ENCODE measurements at regions not wholly inside any gene's neighbourhood (a gene's known extent, or its start where the extent isn't known, plus 50 kb on each side); places are given as distances from the start of the nearest gene placed in this dataset.

- H3K9me3 ChIP-seq (ENCODE audit: control insufficient read depth in 2 of 3, insufficient read depth in 1 of 3, low read length in 3 of 3): no peaks in the 10 kb centered on the region
- no peaks in the 10 kb centered on the region for H3K27me3 ChIP-seq (ENCODE audit: control insufficient read depth, insufficient read depth, low read length)
- no peaks in the 10 kb centered on the region for H3K36me3 ChIP-seq (ENCODE audit: control insufficient read depth in 2 of 3, insufficient read depth in 3 of 3, low read length in 3 of 3)
- no peak overlapping the region for H3K9ac ChIP-seq (ENCODE audit: low read length in 3 of 3)
- no peak overlapping the region for H3K27ac ChIP-seq (ENCODE audit: low read depth in 2 of 2, low read length in 2 of 2)
- no peak for DNase-seq
- no peak for FAIRE-seq
- no peak for TF ChIP-seq CTCF (IDR thresholded peaks at IDR 0.05; ENCODE audit: borderline replicate concordance, extremely low read depth, insufficient read depth)
- H3K4me1 ChIP-seq (ENCODE audit: control insufficient read depth in 2 of 3, insufficient read depth in 2 of 3, low read depth in 1 of 3, low read length in 3 of 3): no peaks in the 10 kb centered on the region
- H3K4me3 ChIP-seq (ENCODE audit: low read length in 3 of 3): no peak overlapping the region
- intact Hi-C loops (cut with DNase I): no loop called here
Observed at GRCh38 chr22:26846076-26846475, 188.7 kb downstream of the MIAT start.

DNA sequence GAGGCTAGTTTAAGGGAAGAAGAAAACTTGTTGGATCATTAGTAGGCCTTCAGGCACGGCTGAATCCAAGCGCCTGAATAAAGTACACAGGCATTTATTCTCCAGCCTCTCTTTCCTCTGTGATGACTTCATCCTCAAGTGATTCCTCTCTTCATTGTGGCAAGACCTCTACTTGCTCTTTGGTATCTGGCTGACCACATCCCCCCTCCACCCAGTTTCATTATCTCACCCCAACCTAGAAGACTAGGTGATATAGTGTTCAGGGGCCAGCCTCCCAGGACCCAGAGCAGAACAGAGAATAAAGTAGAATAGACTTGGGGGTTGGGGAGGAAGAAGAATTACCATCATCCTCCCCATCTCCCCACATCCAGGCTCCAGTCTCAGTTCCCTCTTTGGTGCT lies 189.3 kb downstream of the MIAT start:
- Histone ChIP-seq H3K4me1 (ENCODE audit: control insufficient read depth in 2 of 3, insufficient read depth in 2 of 3, low read depth in 1 of 3, low read length in 3 of 3) (no peaks in the 10 kb centered on the region), H3K9me3 (ENCODE audit: control insufficient read depth in 2 of 3, insufficient read depth in 1 of 3, low read length in 3 of 3) (no peaks in the 10 kb centered on the region), H3K36me3 (ENCODE audit: control insufficient read depth in 2 of 3, insufficient read depth in 3 of 3, low read length in 3 of 3) (no peaks in the 10 kb centered on the region), H3K27me3 (ENCODE audit: control insufficient read depth, insufficient read depth, low read length) (no peaks in the 10 kb centered on the region), H3K9ac (ENCODE audit: low read length in 3 of 3) (no peak overlapping the region), H3K27ac (ENCODE audit: low read depth in 2 of 2, low read length in 2 of 2) (no peak overlapping the region), H3K4me3 (ENCODE audit: low read length in 3 of 3) (no peak overlapping the region)
- TF ChIP-seq CTCF (IDR thresholded peaks at IDR 0.05; ENCODE audit: borderline replicate concordance, extremely low read depth, insufficient read depth): no peak
- FAIRE-seq (no peak), DNase-seq (no peak)
- intact Hi-C loops (cut with DNase I): no loop called here

- Histone ChIP-seq H3K27me3 (ENCODE audit: control insufficient read depth, insufficient read depth, low read length) (no peaks in the 10 kb centered on the region), H3K4me3 (ENCODE audit: low read length in 3 of 3) (no peak overlapping the region), H3K4me1 (ENCODE audit: control insufficient read depth in 2 of 3, insufficient read depth in 2 of 3, low read depth in 1 of 3, low read length in 3 of 3) (no peaks in the 10 kb centered on the region), H3K27ac (ENCODE audit: low read depth in 2 of 2, low read length in 2 of 2) (no peak overlapping the region), H3K36me3 (ENCODE audit: control insufficient read depth in 2 of 3, insufficient read depth in 3 of 3, low read length in 3 of 3) (no peaks in the 10 kb centered on the region), H3K9ac (ENCODE audit: low read length in 3 of 3) (no peak overlapping the region), H3K9me3 (ENCODE audit: control insufficient read depth in 2 of 3, insufficient read depth in 1 of 3, low read length in 3 of 3) (no peaks in the 10 kb centered on the region)
- no peak for FAIRE-seq
- intact Hi-C loops (cut with DNase I): no loop called here
- TF ChIP-seq CTCF (IDR thresholded peaks at IDR 0.05; ENCODE audit: borderline replicate concordance, extremely low read depth, insufficient read depth): no peak
- no peak for DNase-seq
Observed at GRCh38 chr22:26847046-26847445, 189.7 kb downstream of the MIAT start.

DNA sequence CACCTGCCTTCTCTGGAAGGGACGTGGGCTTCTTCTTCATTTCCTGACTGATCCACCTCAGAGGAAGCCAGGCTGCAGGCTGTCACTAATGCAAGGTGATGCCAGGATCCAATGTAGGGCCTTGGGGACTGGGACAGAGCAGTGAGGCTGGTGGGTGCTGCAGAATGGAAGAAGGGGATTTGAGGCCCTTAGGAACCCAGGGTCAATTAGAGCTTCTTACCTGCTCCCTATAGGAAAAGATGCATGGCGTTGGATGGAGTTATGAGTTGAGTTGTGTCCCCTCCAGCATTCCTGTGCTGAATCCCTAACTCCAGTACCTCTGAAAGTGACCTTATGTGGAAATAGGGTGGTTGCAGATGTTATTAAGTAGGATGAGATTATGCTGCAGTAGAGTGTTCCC lies 190.4 kb downstream of the MIAT start:
- TF ChIP-seq CTCF (IDR thresholded peaks at IDR 0.05; ENCODE audit: borderline replicate concordance, extremely low read depth, insufficient read depth): no peak
- no peaks in the 10 kb centered on the region for H3K4me1 ChIP-seq (ENCODE audit: control insufficient read depth in 2 of 3, insufficient read depth in 2 of 3, low read depth in 1 of 3, low read length in 3 of 3)
- no peak for FAIRE-seq
- H3K27me3 ChIP-seq (ENCODE audit: control insufficient read depth, insufficient read depth, low read length): no peaks in the 10 kb centered on the region
- no peak for DNase-seq
- no peak overlapping the region for H3K4me3 ChIP-seq (ENCODE audit: low read length in 3 of 3)
- no peak overlapping the region for H3K9ac ChIP-seq (ENCODE audit: low read length in 3 of 3)
- H3K27ac ChIP-seq (ENCODE audit: low read depth in 2 of 2, low read length in 2 of 2): no peak overlapping the region
- no peaks in the 10 kb centered on the region for H3K9me3 ChIP-seq (ENCODE audit: control insufficient read depth in 2 of 3, insufficient read depth in 1 of 3, low read length in 3 of 3)
- intact Hi-C loops (cut with DNase I): no loop called here
- H3K36me3 ChIP-seq (ENCODE audit: control insufficient read depth in 2 of 3, insufficient read depth in 3 of 3, low read length in 3 of 3): no peaks in the 10 kb centered on the region

Data from kidney (tissue), 13 donors.